ENCODE measurements at regions not wholly inside any gene's neighbourhood (a gene's known extent, or its start where the extent isn't known, plus 50 kb on each side); places are given as distances from the start of the nearest gene placed in this dataset.

- Histone ChIP-seq H3K4me3 (no peak overlapping the region), H3K4me1 (no peaks in the 10 kb centered on the region), H3K36me3 (no peaks in the 10 kb centered on the region), H3K9me3 (no peaks in the 10 kb centered on the region), H3K27ac (no peak overlapping the region), H3K27me3 (no peaks in the 10 kb centered on the region)
- no peak for TF ChIP-seq CTCF (IDR thresholded peaks at IDR 0.05)
- intact Hi-C loops (cut with DNase I), result no loop called here
- DNase-seq (ENCODE audit: low spot score in 2 of 2), result no peak
Measured at GRCh38 chr2:212609479-212609878, 70.9 kb upstream of the ERBB4 start.

DNA sequence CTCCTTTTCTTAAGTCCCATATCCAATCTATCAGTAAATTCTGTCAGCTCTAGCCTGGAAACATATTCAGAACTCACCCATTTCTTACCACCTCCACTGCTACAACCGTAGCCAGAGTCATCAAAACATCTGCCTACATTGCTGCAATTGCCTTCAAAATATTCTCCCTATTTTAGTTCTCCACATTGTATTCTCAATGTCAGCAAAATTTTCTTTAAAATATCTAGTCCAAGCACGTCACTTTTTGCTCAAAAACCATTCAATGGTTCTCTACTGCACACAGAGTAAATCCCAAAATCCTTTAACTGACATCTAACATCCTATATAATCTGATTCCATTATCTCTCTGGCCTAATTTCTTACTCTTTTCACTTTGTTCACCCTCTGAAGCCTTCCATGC is 68.5 kb upstream of the ERBB4 start:
- Histone ChIP-seq H3K27ac (no peak overlapping the region), H3K27me3 (no peaks in the 10 kb centered on the region), H3K36me3 (no peaks in the 10 kb centered on the region), H3K9me3 (no peaks in the 10 kb centered on the region), H3K4me1 (no peaks in the 10 kb centered on the region), H3K4me3 (no peak overlapping the region)
- no peak for TF ChIP-seq CTCF (IDR thresholded peaks at IDR 0.05)
- DNase-seq (ENCODE audit: low spot score in 2 of 2), result no peak
- intact Hi-C loops (cut with DNase I), result no loop called here

- Histone ChIP-seq H3K36me3 (no peaks in the 10 kb centered on the region), H3K9me3 (no peaks in the 10 kb centered on the region), H3K27ac (no peak overlapping the region), H3K27me3 (no peaks in the 10 kb centered on the region), H3K4me1 (no peaks in the 10 kb centered on the region), H3K4me3 (no peak overlapping the region)
- no peak for DNase-seq (ENCODE audit: low spot score in 2 of 2)
- TF ChIP-seq CTCF (IDR thresholded peaks at IDR 0.05), result no peak
- intact Hi-C loops (cut with DNase I), result no loop called here
Measured at GRCh38 chr2:212606232-212606631, 67.6 kb upstream of the ERBB4 start.

GRCh38 chr2:212596688-212597087 is 58.1 kb upstream of the ERBB4 start:
- no peak for TF ChIP-seq CTCF (IDR thresholded peaks at IDR 0.05)
- H3K9me3 ChIP-seq, result no peaks in the 10 kb centered on the region
- H3K27me3 ChIP-seq, result no peaks in the 10 kb centered on the region
- no peak for DNase-seq (ENCODE audit: low spot score in 2 of 2)
- no peak overlapping the region for H3K27ac ChIP-seq
- no peak overlapping the region for H3K4me3 ChIP-seq
- intact Hi-C loops (cut with DNase I), result no loop called here
- no peaks in the 10 kb centered on the region for H3K36me3 ChIP-seq
- H3K4me1 ChIP-seq, result no peaks in the 10 kb centered on the region

DNA sequence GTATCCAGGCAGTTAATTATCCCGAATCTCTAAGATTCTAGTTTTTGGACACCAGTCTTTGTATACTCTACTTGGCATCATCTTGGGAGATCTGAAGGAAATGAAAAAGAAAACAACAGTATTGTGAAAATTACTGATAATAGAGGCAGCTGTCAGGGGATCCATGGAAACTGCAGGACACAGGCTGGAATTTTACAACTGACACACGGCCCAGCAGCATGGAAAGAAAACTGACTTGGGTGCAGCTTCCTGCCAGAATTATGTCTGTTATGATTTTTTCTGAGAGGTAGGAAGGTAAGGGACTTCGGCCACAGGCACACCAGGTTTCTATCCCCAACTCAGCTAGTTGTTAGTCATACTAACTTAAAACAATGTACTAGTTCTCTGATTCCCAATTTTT is 57.7 kb upstream of the ERBB4 start:
- Histone ChIP-seq H3K9me3 (no peaks in the 10 kb centered on the region), H3K4me3 (no peak overlapping the region), H3K27me3 (no peaks in the 10 kb centered on the region), H3K4me1 (no peaks in the 10 kb centered on the region), H3K27ac (no peak overlapping the region), H3K36me3 (no peaks in the 10 kb centered on the region)
- intact Hi-C loops (cut with DNase I), result no loop called here
- TF ChIP-seq CTCF (IDR thresholded peaks at IDR 0.05), result no peak
- no peak for DNase-seq (ENCODE audit: low spot score in 2 of 2)

- H3K4me1 ChIP-seq, result no peaks in the 10 kb centered on the region
- H3K27ac ChIP-seq, result no peak overlapping the region
- TF ChIP-seq CTCF (IDR thresholded peaks at IDR 0.05), result peak in 1 of 3 experiments; percentile 19
- intact Hi-C loops (cut with DNase I), result no loop called here
- no peaks in the 10 kb centered on the region for H3K9me3 ChIP-seq
- DNase-seq (ENCODE audit: low spot score in 2 of 2), result no peak
- no peak overlapping the region for H3K4me3 ChIP-seq
- no peaks in the 10 kb centered on the region for H3K36me3 ChIP-seq
- H3K27me3 ChIP-seq, result no peaks in the 10 kb centered on the region
Measured at GRCh38 chr2:212595036-212595654, 56.5 kb upstream of the ERBB4 start.

Data from ascending aorta (tissue), 2 donors.